ENCODE measurements at regions not wholly inside any gene's neighbourhood (a gene's known extent, or its start where the extent isn't known, plus 50 kb on each side); places are given as distances from the start of the nearest gene placed in this dataset.
A peak's percentile ranks its signal among the peaks of the same experiment; 100 is the strongest.

DNA sequence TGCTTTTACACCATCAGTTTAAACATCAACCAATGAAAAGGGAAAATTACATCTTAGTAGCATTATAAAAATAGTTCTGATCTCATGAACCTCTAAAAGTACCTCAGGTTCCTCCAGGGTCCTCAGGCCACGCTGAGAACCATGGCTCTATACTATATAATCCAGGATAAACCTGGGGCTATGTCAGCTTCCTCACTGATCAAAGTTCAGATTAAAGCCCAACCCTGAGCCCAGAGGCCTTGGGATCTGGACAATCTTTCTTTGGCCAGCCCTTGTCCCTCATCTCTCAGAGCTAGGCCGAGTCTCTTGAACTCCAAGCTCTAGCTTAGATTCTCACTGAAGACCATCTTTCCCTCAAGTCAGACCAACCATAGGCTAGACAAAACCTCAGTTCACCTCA, 168.3 kb downstream of the PLPP3 start:
- H3K27ac ChIP-seq, result no peak overlapping the region
- TF ChIP-seq ZFX (IDR thresholded peaks at IDR 0.05; ENCODE audit: borderline replicate concordance), result no peak
- TF ChIP-seq, protein P1, sequence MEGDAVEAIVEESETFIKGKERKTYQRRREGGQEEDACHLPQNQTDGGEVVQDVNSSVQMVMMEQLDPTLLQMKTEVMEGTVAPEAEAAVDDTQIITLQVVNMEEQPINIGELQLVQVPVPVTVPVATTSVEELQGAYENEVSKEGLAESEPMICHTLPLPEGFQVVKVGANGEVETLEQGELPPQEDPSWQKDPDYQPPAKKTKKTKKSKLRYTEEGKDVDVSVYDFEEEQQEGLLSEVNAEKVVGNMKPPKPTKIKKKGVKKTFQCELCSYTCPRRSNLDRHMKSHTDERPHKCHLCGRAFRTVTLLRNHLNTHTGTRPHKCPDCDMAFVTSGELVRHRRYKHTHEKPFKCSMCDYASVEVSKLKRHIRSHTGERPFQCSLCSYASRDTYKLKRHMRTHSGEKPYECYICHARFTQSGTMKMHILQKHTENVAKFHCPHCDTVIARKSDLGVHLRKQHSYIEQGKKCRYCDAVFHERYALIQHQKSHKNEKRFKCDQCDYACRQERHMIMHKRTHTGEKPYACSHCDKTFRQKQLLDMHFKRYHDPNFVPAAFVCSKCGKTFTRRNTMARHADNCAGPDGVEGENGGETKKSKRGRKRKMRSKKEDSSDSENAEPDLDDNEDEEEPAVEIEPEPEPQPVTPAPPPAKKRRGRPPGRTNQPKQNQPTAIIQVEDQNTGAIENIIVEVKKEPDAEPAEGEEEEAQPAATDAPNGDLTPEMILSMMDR (IDR thresholded peaks at IDR 0.05), result no peak

DNA sequence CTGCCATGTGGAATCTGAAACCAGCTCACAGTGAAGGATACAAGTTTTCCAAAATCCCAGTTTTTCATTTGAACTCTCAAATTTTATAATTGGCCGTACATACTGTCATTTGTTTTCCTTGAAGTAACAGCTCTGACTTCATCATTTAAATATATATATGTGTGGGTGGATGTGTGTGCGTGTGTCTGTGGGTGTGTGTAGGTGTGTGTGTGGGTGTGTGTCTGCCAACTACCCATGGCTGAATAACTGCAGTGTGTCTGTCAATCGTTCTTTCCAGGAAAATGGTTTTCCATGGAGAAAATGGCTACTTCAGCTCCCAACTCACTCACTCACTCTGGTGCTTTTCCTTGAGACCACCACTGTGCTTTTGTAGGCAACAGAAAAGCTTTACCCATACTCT, 169.0 kb downstream of the PLPP3 start:
- no peak overlapping the region for H3K27ac ChIP-seq
- TF ChIP-seq ZFX (IDR thresholded peaks at IDR 0.05; ENCODE audit: borderline replicate concordance), result no peak
- TF ChIP-seq, protein P1 (IDR thresholded peaks at IDR 0.05), result no peak

GRCh38 chr1:56409112-56409691, 170.2 kb downstream of the PLPP3 start:
- no peak for TF ChIP-seq ZFX (IDR thresholded peaks at IDR 0.05; ENCODE audit: borderline replicate concordance)
- TF ChIP-seq, protein P1 (IDR thresholded peaks at IDR 0.05), result peak; percentile 77
- H3K27ac ChIP-seq, result no peak overlapping the region

- TF ChIP-seq ZFX (IDR thresholded peaks at IDR 0.05; ENCODE audit: borderline replicate concordance), result no peak
- TF ChIP-seq, protein P1 (IDR thresholded peaks at IDR 0.05), result no peak
- no peak overlapping the region for H3K27ac ChIP-seq
Observed at GRCh38 chr1:56406821-56407220, 172.5 kb downstream of the PLPP3 start.

GRCh38 chr1:56404561-56405030, 174.8 kb downstream of the PLPP3 start:
- no peak for TF ChIP-seq ZFX (IDR thresholded peaks at IDR 0.05; ENCODE audit: borderline replicate concordance)
- TF ChIP-seq, protein P1 (IDR thresholded peaks at IDR 0.05), result no peak
- no peak overlapping the region for H3K27ac ChIP-seq

DNA sequence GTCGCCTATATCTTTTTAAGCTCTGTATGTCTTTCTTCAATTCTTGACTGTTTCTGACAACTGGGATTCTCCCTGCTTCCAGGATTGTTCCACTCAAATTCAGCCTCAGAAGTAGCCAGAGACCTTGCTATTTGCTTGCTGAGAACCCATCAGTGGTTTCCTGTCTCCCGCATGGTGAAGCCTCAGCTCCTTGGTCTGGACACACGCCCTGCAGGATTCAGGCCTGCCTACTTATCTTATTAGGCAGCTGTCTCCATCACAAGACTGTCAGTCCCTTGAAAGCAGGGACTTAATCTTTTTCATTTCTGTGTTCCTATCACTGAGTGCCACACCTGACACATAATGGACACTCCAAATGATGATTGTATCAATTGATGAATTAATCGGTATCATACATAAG, 175.3 kb downstream of the PLPP3 start:
- no peak overlapping the region for H3K27ac ChIP-seq
- TF ChIP-seq, protein P1 (IDR thresholded peaks at IDR 0.05), result no peak
- no peak for TF ChIP-seq ZFX (IDR thresholded peaks at IDR 0.05; ENCODE audit: borderline replicate concordance)

- no peak overlapping the region for H3K27ac ChIP-seq
- TF ChIP-seq ZFX (IDR thresholded peaks at IDR 0.05; ENCODE audit: borderline replicate concordance), result no peak
- TF ChIP-seq, protein P1 (IDR thresholded peaks at IDR 0.05), result no peak
Observed at GRCh38 chr1:56403321-56403720, 176.0 kb downstream of the PLPP3 start.

All from 22Rv1 (cell line).